HepG2 (cell line): ENCODE measurements at regions not wholly inside any gene's neighbourhood (a gene's known extent, or its start where the extent isn't known, plus 50 kb on each side); places are given as distances from the start of the nearest gene placed in this dataset.

ENCODE experiments used
- ATAC-seq: fragments of 200-7000 bp; cut with Tn5 transposase; 3 replicates; pipeline ENCODE4 v1.9.1; 2020; ENCODE audit warnings: mild to moderate bottlenecking, moderate library complexity
- BruUV-seq: library from RNA; stranded (reverse); fragments of 400-500 nt; replicated peaks from 2 replicates; lab custom pipeline; 2021; lab: Mats Ljungman, UMichigan
- CTCF ChIA-PET: fragments of 300-600 bp; formaldehyde crosslinking; extraction: SDS; loops from one replicate; lab custom pipeline; 2021; ENCODE audit warnings: low total read pairs, inconsistent platforms, low intra/inter-chr PET ratio; lab: Yijun Ruan, JAX
- POLR2A ChIA-PET: fragments of 350-600 bp; sonication (Branson Sonifier 250); formaldehyde crosslinking; loops from one replicate; lab custom pipeline; 2020; ENCODE audit warnings: antibody characterized with exemption, inconsistent platforms; lab: Yijun Ruan, JAX
- DNase-seq: peaks from one replicate; pipeline ENCODE4 v3.0.0-alpha.2; 2015; ENCODE audit warnings: low spot score
- FAIRE-seq: peaks from 3 replicates; lab custom pipeline; 2011; peaks lifted over from hg19 to GRCh38; lab: Jason Lieb, UNC
- H2AFZ ChIP-seq: one replicate; pipeline ENCODE4 v1.6.1; 2011; ENCODE audit warnings: low read length, inconsistent platforms
- H3K27ac ChIP-seq: fragments of 300-600 bp; 3 replicates; pipeline ENCODE4 v1.8.0; 2011; ENCODE audit warnings: mixed run types, mild to moderate bottlenecking, mixed read lengths, low read length, inconsistent platforms; ENCODE audit not compliant: insufficient read depth; ENCODE audit errors: extremely low read length
- H3K27me3 ChIP-seq, 2 experiments: fragments of 200-600 bp in 1 of 2; 2 replicates in 1 of 2; 3 replicates in 1 of 2; pipeline versions ENCODE4 v1.6.0 to v1.8.0; 2011; ENCODE audit warnings: low read length in 2 of 2, mild to moderate bottlenecking in 2 of 2, moderate library complexity in 2 of 2, inconsistent platforms in 1 of 2; ENCODE audit not compliant: insufficient read depth in 2 of 2, control insufficient read depth in 1 of 2
- H3K36me3 ChIP-seq, 2 experiments: fragments of 200-600 bp in 1 of 2; replicated peaks in 1 of 2; 2 replicates in 1 of 2; 3 replicates in 1 of 2; pipeline versions ENCODE4 v1.5.1 to v1.8.0; 2011; ENCODE audit warnings: low read length in 2 of 2, inconsistent platforms in 1 of 2; ENCODE audit not compliant: insufficient read depth in 2 of 2, control insufficient read depth in 1 of 2
- H3K4me1 ChIP-seq: 2 replicates; pipeline ENCODE4 v1.5.1; 2012; ENCODE audit warnings: low read length, inconsistent platforms; ENCODE audit not compliant: insufficient read depth
- H3K4me2 ChIP-seq: 2 replicates; pipeline ENCODE4 v1.6.0; 2011; ENCODE audit warnings: low read depth, low read length, inconsistent platforms
- H3K4me3 ChIP-seq, 3 experiments: fragments of 200-600 bp in 1 of 3; sonication (generic), shearing (Covaris generic) in 1 of 3; replicated peaks in 1 of 3; 2 replicates each; pipeline ENCODE4 v1.5.1; 2011 to 2016; ENCODE audit warnings: low read length in 3 of 3, inconsistent platforms in 2 of 3, low read depth in 2 of 3, mild to moderate bottlenecking in 2 of 3, control low read depth in 1 of 3, mixed read lengths in 1 of 3; ENCODE audit not compliant: insufficient read depth in 1 of 3
- H3K79me2 ChIP-seq: one replicate; pipeline ENCODE4 v1.6.1; 2011; ENCODE audit warnings: low read length, inconsistent platforms; ENCODE audit not compliant: insufficient read depth
- H3K9ac ChIP-seq: 2 replicates; pipeline ENCODE4 v1.6.0; 2011; ENCODE audit warnings: mild to moderate bottlenecking, low read depth, low read length, inconsistent platforms; ENCODE audit not compliant: insufficient read depth
- H3K9me3 ChIP-seq: 2 replicates; pipeline ENCODE4 v1.5.1; 2012; ENCODE audit warnings: mild to moderate bottlenecking, low read length
- H4K20me1 ChIP-seq: 2 replicates; pipeline ENCODE4 v1.6.0; 2011; ENCODE audit warnings: inconsistent platforms, mild to moderate bottlenecking, low read length, moderate library complexity; ENCODE audit not compliant: insufficient read depth
- KLF16 ChIP-seq, 2 experiments: sonication (generic) in 1 of 2; formaldehyde crosslinking in 1 of 2; IDR thresholded peaks; 2 replicates each; pipeline versions ENCODE4 v1.6.1 to v1.8.0; 2016 to 2023; ENCODE audit warnings: missing genetic modification reagents in 2 of 2, missing compliant biosample characterization in 1 of 2
- NAIF1 ChIP-seq: sonication (generic); formaldehyde crosslinking; IDR thresholded peaks from 2 replicates; pipeline ENCODE4 v1.5.0; 2020; ENCODE audit warnings: mild to moderate bottlenecking, missing genetic modification reagents, borderline replicate concordance
- NFRKB ChIP-seq: fragments of 450-650 bp; IDR thresholded peaks from 2 replicates; pipeline ENCODE4 v1.6.1; 2017
- RNF219 ChIP-seq: sonication (generic); formaldehyde crosslinking; IDR thresholded peaks from 2 replicates; pipeline ENCODE4 v1.5.0; 2020; ENCODE audit warnings: mild to moderate bottlenecking, missing genetic modification reagents
- SAP130 ChIP-seq: IDR thresholded peaks from 2 replicates; pipeline ENCODE4 v1.6.1; 2016; ENCODE audit warnings: low read depth
- SMAD3 ChIP-seq: sonication (generic); formaldehyde crosslinking; IDR thresholded peaks from 2 replicates; pipeline ENCODE4 v1.4.0; 2020; ENCODE audit warnings: missing genetic modification reagents
- SMYD3 ChIP-seq: sonication (generic); formaldehyde crosslinking; IDR thresholded peaks from 2 replicates; pipeline ENCODE4 v1.8.1; 2023; ENCODE audit warnings: mild to moderate bottlenecking, missing genetic modification reagents
- TARDBP ChIP-seq: sonication (generic); formaldehyde crosslinking; IDR thresholded peaks from 2 replicates; pipeline ENCODE4 v1.8.0; 2022; ENCODE audit warnings: mild to moderate bottlenecking, missing genetic modification reagents
- ZFX ChIP-seq: sonication (generic); formaldehyde crosslinking; IDR thresholded peaks from 2 replicates; pipeline ENCODE4 v1.4.0; 2020; ENCODE audit warnings: mild to moderate bottlenecking, low read depth, missing genetic modification reagents, moderate library complexity
- ZNF292 ChIP-seq: sonication (generic); formaldehyde crosslinking; IDR thresholded peaks from 2 replicates; pipeline ENCODE4 v1.8.1; 2022; ENCODE audit warnings: mild to moderate bottlenecking, low read depth, missing genetic modification reagents, borderline replicate concordance
- WGBS: methylation state at CpG from one replicate; pipeline ENCODE4 v1.1.6; 2017; ENCODE audit warnings: low lambda C conversion rate; 5-methylcytosine and 5-hydroxymethylcytosine counted together
- in situ Hi-C: cut with HindIII; loops from 2 replicates; pipeline ENCODE4 v1.10.0; 2017; ENCODE audit warnings: low pct_unique_long_range_greater_than_20kb; ENCODE audit not compliant: extremely low pct_ligation_motif_present
- intact Hi-C: fragments of 100-400 bp; cut with micrococcal nuclease; formaldehyde crosslinking; loops from one replicate; pipeline ENCODE4 v1.10.0; 2022; ENCODE audit not compliant: unreplicated experiment
- TF ChIP-seq, protein P1 (sequence below): sonication (generic); formaldehyde crosslinking; IDR thresholded peaks from 2 replicates; pipeline ENCODE4 v1.5.0; 2020; ENCODE audit warnings: mild to moderate bottlenecking, low read depth, missing genetic modification reagents, borderline replicate concordance
- TF ChIP-seq, protein P2 (sequence below): sonication (generic); formaldehyde crosslinking; IDR thresholded peaks from 2 replicates; pipeline ENCODE4 v1.4.0; 2020; ENCODE audit warnings: mild to moderate bottlenecking, missing genetic modification reagents

DNA sequence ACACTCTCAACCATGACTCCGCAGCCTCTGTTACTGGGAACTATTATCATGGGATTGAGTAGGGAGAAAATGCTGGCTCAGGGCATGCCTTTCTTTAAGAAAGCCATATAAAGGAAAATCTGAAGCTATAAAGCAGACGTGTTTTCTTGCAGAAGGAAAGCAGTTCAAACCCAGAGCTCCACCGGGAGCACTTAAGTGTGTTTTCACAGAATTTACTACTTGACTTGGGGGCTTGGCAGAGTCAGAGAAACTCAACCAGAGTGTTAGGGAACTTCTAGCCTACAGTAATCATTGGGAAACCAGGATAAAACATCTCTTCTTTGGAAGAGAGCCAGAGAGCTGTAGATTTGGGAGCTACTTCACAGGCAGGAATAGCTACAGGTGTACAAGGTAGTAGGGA lies 283.4 kb upstream of the ADRA1B start:
- CTCF ChIA-PET, result no interaction called here
- Histone ChIP-seq H3K4me3 (no peak overlapping the region), H3K79me2 (no peaks in the 10 kb centered on the region), H3K9me3 (no peaks in the 10 kb centered on the region), H4K20me1 (no peaks in the 10 kb centered on the region), H3K36me3 (no peaks in the 10 kb centered on the region), H3K9ac (no peak overlapping the region), H3K27ac (no peak overlapping the region), H3K4me1 (no peaks in the 10 kb centered on the region), H3K27me3 (no peaks in the 10 kb centered on the region), H3K4me2 (no peak overlapping the region), H2AFZ (no peak overlapping the region)
- intact Hi-C loops, result no loop called here
- no peak for ATAC-seq
- POLR2A ChIA-PET, result no interaction called here
- in situ Hi-C loops, result no loop called here
- TF ChIP-seq SMAD3 (no peak), SMYD3 (CRISPR knock-in tag) (no peak), KLF16 (CRISPR knock-in tag; IDR thresholded peaks at IDR 0.05) (no peak), TARDBP (no peak), RNF219 (CRISPR knock-in tag) (no peak), ZNF292 (CRISPR knock-in tag) (no peak), SAP130 (no peak), NFRKB (no peak), ZFX (no peak), NAIF1 (CRISPR knock-in tag) (no peak)
- TF ChIP-seq, protein P1, sequence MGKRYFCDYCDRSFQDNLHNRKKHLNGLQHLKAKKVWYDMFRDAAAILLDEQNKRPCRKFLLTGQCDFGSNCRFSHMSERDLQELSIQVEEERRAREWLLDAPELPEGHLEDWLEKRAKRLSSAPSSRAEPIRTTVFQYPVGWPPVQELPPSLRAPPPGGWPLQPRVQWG, result no peak
- TF ChIP-seq, protein P2, sequence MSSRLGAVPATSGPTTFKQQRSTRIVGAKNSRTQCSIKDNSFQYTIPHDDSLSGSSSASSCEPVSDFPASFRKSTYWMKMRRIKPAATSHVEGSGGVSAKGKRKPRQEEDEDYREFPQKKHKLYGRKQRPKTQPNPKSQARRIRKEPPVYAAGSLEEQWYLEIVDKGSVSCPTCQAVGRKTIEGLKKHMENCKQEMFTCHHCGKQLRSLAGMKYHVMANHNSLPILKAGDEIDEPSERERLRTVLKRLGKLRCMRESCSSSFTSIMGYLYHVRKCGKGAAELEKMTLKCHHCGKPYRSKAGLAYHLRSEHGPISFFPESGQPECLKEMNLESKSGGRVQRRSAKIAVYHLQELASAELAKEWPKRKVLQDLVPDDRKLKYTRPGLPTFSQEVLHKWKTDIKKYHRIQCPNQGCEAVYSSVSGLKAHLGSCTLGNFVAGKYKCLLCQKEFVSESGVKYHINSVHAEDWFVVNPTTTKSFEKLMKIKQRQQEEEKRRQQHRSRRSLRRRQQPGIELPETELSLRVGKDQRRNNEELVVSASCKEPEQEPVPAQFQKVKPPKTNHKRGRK (CRISPR knock-in tag), result no peak
- FAIRE-seq, result no peak
- no TSS peak for BruUV-seq
- DNase-seq, result no peak
- 45% methylated on average over 3 of the region's 3 CpGs for WGBS
